Bronchial epithelial cell (primary cell): ENCODE measurements at regions not wholly inside any gene's neighbourhood (a gene's known extent, or its start where the extent isn't known, plus 50 kb on each side); places are given as distances from the start of the nearest gene placed in this dataset.
A peak's percentile ranks its signal among the peaks of the same experiment; 100 is the strongest.
"Not testable (repeated sequence)": the region's sequence is repeated elsewhere in the genome, so short reads cannot be mapped to it uniquely, and the experiment has no call there.

Experiments used
- DNase-seq: peaks from one replicate; pipeline ENCODE4 v3.0.0-alpha.2; 2010; ENCODE audit warnings: low read depth
- FAIRE-seq: peaks from 2 replicates; lab custom pipeline; 2011; peaks lifted over from hg19 to GRCh38; lab: Jason Lieb, UNC
- H3K27me3 ChIP-seq: 2 replicates; pipeline ENCODE4 v1.5.1; 2011; ENCODE audit warnings: low read length; ENCODE audit not compliant: control insufficient read depth, insufficient read depth
- H3K36me3 ChIP-seq: 2 replicates; pipeline ENCODE4 v1.5.1; 2011; ENCODE audit warnings: low read length; ENCODE audit not compliant: control insufficient read depth, insufficient read depth
- H3K4me3 ChIP-seq: 2 replicates; pipeline ENCODE4 v1.5.1; 2011; ENCODE audit warnings: mild to moderate bottlenecking, low read depth, low read length, control low read depth
- CTCF ChIP-seq: IDR thresholded peaks from 2 replicates; pipeline ENCODE4 v1.5.1; 2011; ENCODE audit warnings: mild to moderate bottlenecking, moderate library complexity, low read length, control low read depth, inconsistent platforms; ENCODE audit not compliant: insufficient read depth, severe bottlenecking

DNA sequence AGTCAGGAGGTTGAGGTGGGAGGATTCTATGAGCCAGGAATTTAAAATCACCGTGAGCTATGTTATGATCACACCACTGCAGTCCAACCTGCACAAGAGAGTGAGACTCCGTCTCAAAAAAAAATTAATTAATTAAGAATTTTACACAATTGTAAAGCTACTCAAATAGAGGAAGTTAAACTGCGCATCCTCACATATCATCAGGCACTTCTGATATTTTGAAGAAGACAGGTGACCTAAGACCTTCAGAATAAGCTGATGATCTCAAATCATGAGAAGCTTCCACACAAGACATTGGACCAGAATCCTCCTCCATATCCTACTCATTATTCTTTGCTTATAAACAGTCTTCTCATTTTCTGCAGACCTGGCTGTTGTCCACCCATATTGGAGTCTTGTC, 800.9 kb downstream of the TMEM121 start:
- DNase-seq (no peak), FAIRE-seq (peak; percentile 60)
- Histone ChIP-seq H3K4me3 (no peak overlapping the region), H3K27me3 (no peaks in the 10 kb centered on the region), H3K36me3 (no peaks in the 10 kb centered on the region)
- no peak for TF ChIP-seq CTCF

DNA sequence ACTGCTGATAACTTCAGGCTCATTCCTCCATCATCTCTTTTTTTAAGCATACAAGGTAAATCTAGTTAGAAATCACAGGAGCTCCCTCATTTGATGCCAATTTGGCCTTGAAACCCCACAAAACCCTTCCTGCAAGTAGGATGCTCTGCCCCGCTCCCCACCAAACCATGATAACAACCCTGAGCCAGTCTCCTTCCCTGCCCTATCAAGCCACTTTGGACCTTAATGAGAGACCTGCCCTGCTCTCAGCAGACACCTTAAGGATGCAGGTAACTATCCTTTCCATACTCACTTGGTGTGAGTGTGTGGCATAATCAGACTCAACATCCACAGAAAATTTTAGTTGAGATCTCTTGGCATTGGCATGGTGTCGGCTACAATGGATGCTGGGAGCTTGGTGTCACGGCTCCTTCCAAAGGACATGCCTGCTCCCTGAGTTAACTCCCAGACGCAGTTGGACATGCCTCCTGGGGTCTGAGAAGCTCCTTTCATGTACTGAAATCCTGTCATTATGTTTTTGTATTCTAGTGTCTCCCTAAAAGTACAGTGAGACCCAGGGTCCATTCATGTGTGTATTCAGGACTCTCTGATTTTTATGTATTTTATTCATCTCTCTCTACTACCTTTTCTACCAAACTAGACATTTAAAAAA, 801.4 kb downstream of the TMEM121 start:
- not testable (repeated sequence) for H3K27me3 ChIP-seq, DNase-seq
- peak; percentile 83 for FAIRE-seq

GRCh38 chr14:106329243-106329642, 802.9 kb downstream of the TMEM121 start:
- not testable (repeated sequence) for H3K27me3 ChIP-seq, DNase-seq, H3K4me3 ChIP-seq, H3K36me3 ChIP-seq, FAIRE-seq

More for the DNA sequence above, 801.4 kb downstream of the TMEM121 start:
- not testable (repeated sequence) for H3K4me3 ChIP-seq, H3K36me3 ChIP-seq

- not testable (repeated sequence) for H3K36me3 ChIP-seq, DNase-seq, H3K27me3 ChIP-seq, H3K4me3 ChIP-seq, FAIRE-seq
Observed at GRCh38 chr14:106329987-106330774, 803.8 kb downstream of the TMEM121 start.

- not testable (repeated sequence) for DNase-seq, FAIRE-seq, H3K36me3 ChIP-seq, H3K4me3 ChIP-seq, H3K27me3 ChIP-seq
Observed at GRCh38 chr14:106334428-106335109, 808.2 kb downstream of the TMEM121 start.

DNA sequence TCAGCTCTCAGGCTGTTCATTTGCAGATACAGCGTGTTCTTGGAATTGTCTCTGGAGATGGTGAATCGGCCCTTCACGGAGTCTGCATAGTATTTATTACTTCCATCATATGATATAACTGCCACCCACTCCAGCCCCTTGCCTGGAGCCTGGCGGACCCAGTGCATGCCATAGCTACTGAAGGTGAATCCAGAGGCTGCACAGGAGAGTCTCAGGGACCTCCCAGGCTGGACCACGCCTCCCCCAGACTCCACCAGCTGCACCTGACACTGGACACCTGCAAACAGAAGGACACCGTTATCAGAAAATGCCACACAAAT, 808.7 kb downstream of the TMEM121 start:
- FAIRE-seq, DNase-seq: not testable (repeated sequence)

DNA sequence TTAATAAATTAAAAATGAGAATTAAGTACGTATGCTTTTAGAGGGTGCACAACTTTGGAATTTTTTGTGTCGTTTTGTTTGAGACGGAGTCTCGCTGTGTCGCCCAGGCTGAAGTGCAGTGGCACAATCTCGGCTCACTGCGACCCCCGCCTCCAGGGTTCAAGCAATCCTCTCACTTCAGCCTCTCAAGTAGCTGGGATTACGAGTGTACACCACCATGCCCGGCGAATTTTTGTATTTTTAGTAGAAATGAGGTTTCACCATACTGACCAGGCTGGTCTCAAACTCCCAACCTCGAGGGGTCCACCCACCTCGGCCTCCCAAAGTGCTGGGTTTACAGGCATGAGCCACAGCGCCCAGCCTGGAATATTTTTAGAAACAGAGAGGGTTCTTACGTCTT, 812.4 kb downstream of the TMEM121 start:
- FAIRE-seq = not testable (repeated sequence)

More for the DNA sequence above, 808.7 kb downstream of the TMEM121 start:
- H3K27me3 ChIP-seq, H3K4me3 ChIP-seq, H3K36me3 ChIP-seq: not testable (repeated sequence)

DNA sequence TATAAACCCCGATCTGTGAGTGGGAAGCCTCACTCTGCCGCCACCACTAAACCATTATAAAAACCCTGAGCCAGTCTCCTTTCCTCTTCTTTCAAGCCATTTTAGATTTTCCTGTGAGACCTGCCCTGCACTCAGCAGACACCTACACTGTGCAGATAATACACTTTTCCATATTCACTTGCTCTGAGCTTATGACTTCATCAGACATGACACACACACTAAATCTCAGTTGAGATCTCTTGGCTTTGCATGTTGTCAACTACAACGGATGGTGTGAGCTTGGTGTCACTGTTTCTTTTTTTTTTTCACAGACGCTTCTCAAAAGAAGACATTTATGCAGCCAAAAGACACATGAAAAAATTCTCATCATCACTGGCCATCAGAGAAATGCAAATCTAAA, 814.3 kb downstream of the TMEM121 start:
- not testable (repeated sequence) for DNase-seq, FAIRE-seq, H3K36me3 ChIP-seq, H3K27me3 ChIP-seq, H3K4me3 ChIP-seq

More for the DNA sequence above, 812.4 kb downstream of the TMEM121 start:
- H3K27me3 ChIP-seq, H3K4me3 ChIP-seq, H3K36me3 ChIP-seq, DNase-seq: not testable (repeated sequence)

GRCh38 chr14:106341161-106341560, 814.8 kb downstream of the TMEM121 start:
- H3K36me3 ChIP-seq, H3K4me3 ChIP-seq, H3K27me3 ChIP-seq, DNase-seq: not testable (repeated sequence)
- FAIRE-seq = peak; percentile 55
